K562 (cell line): ENCODE measurements at regions not wholly inside any gene's neighbourhood (a gene's known extent, or its start where the extent isn't known, plus 50 kb on each side); places are given as distances from the start of the nearest gene placed in this dataset.
A peak's percentile ranks its signal among the peaks of the same experiment; 100 is the strongest.

Experiments
- ATAC-seq: fragments of 200-7000 bp; cut with Tn5 transposase; 3 replicates; pipeline ENCODE4 v1.9.1; 2020; ENCODE audit warnings: moderate library complexity
- BruUV-seq: library from RNA; stranded (reverse); fragments of 400-500 nt; replicated peaks from 2 replicates; lab custom pipeline; 2021; lab: Mats Ljungman, UMichigan
- CTCF ChIA-PET: fragments of 300-600 bp; formaldehyde crosslinking; extraction: SDS; loops from one replicate; lab custom pipeline; 2021; ENCODE audit warnings: low intra/inter-chr PET ratio; lab: Yijun Ruan, JAX
- POLR2A ChIA-PET: fragments of 300-600, 350-650 bp; sonication (Branson Sonifier 250); formaldehyde crosslinking; extraction: SDS; loops from one replicate; lab custom pipeline; 2021; ENCODE audit warnings: antibody characterized with exemption, inconsistent platforms; lab: Yijun Ruan, JAX
- DNase-seq, 4 experiments: peaks; one replicate each; pipeline versions ENCODE4 v3.0.0 to v3.0.0-alpha.2; 2011 to 2018; ENCODE audit warnings: low spot score in 3 of 4, mixed read lengths in 3 of 4; ENCODE audit errors: extremely low read depth in 1 of 4
- FAIRE-seq: peaks from 2 replicates; lab custom pipeline; 2011; peaks lifted over from hg19 to GRCh38; lab: Jason Lieb, UNC
- H2AFZ ChIP-seq: 2 replicates; pipeline ENCODE4 v1.6.0; 2011; ENCODE audit warnings: low read depth, low read length, control low read depth, inconsistent platforms
- H3K27ac ChIP-seq: fragments of 200-600 bp; 3 replicates; pipeline ENCODE4 v1.8.0; 2011; ENCODE audit warnings: low read depth, mild to moderate bottlenecking, control low read depth, inconsistent platforms, low read length, moderate library complexity, mixed read lengths; ENCODE audit errors: extremely low read depth
- H3K27me3 ChIP-seq, 2 experiments: fragments of 300-600 bp in 1 of 2; 2 replicates in 1 of 2; 3 replicates in 1 of 2; pipeline versions ENCODE4 v1.6.0 to v1.8.0; 2011; ENCODE audit warnings: inconsistent platforms in 2 of 2, low read length in 2 of 2, mild to moderate bottlenecking in 1 of 2, mixed read lengths in 1 of 2, moderate library complexity in 1 of 2; ENCODE audit not compliant: control insufficient read depth in 2 of 2, insufficient read depth in 2 of 2
- H3K36me3 ChIP-seq: fragments of 300-600 bp; 3 replicates; pipeline ENCODE4 v1.8.0; 2011; ENCODE audit warnings: mild to moderate bottlenecking, low read length, inconsistent platforms; ENCODE audit not compliant: control insufficient read depth, insufficient read depth
- H3K4me1 ChIP-seq, 2 experiments: fragments of 200-600 bp in 1 of 2; replicated peaks in 1 of 2; 2 replicates in 1 of 2; 3 replicates in 1 of 2; pipeline versions ENCODE4 v1.5.1 to v1.8.0; 2011; ENCODE audit warnings: inconsistent platforms in 2 of 2, low read length in 2 of 2, mild to moderate bottlenecking in 1 of 2, mixed read lengths in 1 of 2, moderate library complexity in 1 of 2; ENCODE audit not compliant: control insufficient read depth in 2 of 2, insufficient read depth in 2 of 2
- H3K4me2 ChIP-seq: 2 replicates; pipeline ENCODE4 v1.6.1; 2011; ENCODE audit warnings: low read length, control low read depth, inconsistent platforms, mixed read lengths; ENCODE audit not compliant: insufficient read depth
- H3K4me3 ChIP-seq: fragments of 200-600 bp; sonication (generic), shearing (Covaris generic); 2 replicates; pipeline ENCODE4 v1.5.1; 2016; ENCODE audit warnings: control low read depth, inconsistent platforms
- H3K79me2 ChIP-seq: fragments of 200-600 bp; 3 replicates; pipeline ENCODE4 v1.8.0; 2011; ENCODE audit warnings: low read length, inconsistent platforms; ENCODE audit not compliant: control insufficient read depth, insufficient read depth
- H3K9ac ChIP-seq, 2 experiments: 2 replicates each; pipeline versions ENCODE4 v1.6.0 to v1.6.1; 2011; ENCODE audit warnings: low read depth in 2 of 2, low read length in 2 of 2, control low read depth in 1 of 2, inconsistent platforms in 1 of 2, mild to moderate bottlenecking in 1 of 2, mixed read lengths in 1 of 2; ENCODE audit not compliant: insufficient read depth in 1 of 2
- H3K9me1 ChIP-seq: one replicate; pipeline ENCODE4 v1.6.0; 2011; ENCODE audit warnings: inconsistent platforms, mild to moderate bottlenecking, low read length, moderate library complexity; ENCODE audit not compliant: control insufficient read depth, insufficient read depth
- H3K9me3 ChIP-seq: replicated peaks from 2 replicates; pipeline ENCODE4 v1.5.1; 2011; ENCODE audit warnings: low read depth, low read length, inconsistent platforms; ENCODE audit not compliant: control insufficient read depth, insufficient read depth
- H4K20me1 ChIP-seq: replicated peaks from 2 replicates; pipeline ENCODE4 v1.6.1; 2011; ENCODE audit warnings: low read length, inconsistent platforms, mixed read lengths; ENCODE audit not compliant: control insufficient read depth, insufficient read depth
- EGR1 ChIP-seq: fragments of 450-650 bp; conservative IDR thresholded peaks from 2 replicates; pipeline ENCODE4 v1.6.1; 2017; ENCODE audit warnings: mild to moderate bottlenecking
- FOXM1 ChIP-seq, 2 experiments: fragments of 450-650 bp in 1 of 2; sonication (generic) in 1 of 2; formaldehyde crosslinking in 1 of 2; IDR thresholded peaks; 2 replicates each; pipeline versions ENCODE4 v1.6.1 to v1.9.0; 2017 to 2022; ENCODE audit warnings: low read depth in 2 of 2, mild to moderate bottlenecking in 2 of 2, missing genetic modification reagents in 1 of 2, moderate library complexity in 1 of 2
- GTF2E2 ChIP-seq: fragments of 200-800 bp; sonication (Bioruptor generic); IDR thresholded peaks from 2 replicates; pipeline ENCODE4 v1.6.1; 2016; ENCODE audit warnings: missing genetic modification characterization, missing compliant biosample characterization
- NFE2L1 ChIP-seq: fragments of 450-650 bp; IDR thresholded peaks from 2 replicates; pipeline ENCODE4 v1.6.1; 2016; ENCODE audit warnings: missing genetic modification characterization, low read depth, mild to moderate bottlenecking, missing compliant biosample characterization, moderate library complexity, borderline replicate concordance
- PBX2 ChIP-seq, 2 experiments: IDR thresholded peaks in 1 of 2; conservative IDR thresholded peaks in 1 of 2; 2 replicates each; pipeline ENCODE4 v1.6.1; 2016; ENCODE audit warnings: low read depth in 2 of 2, mild to moderate bottlenecking in 1 of 2, missing compliant biosample characterization in 1 of 2, missing genetic modification characterization in 1 of 2, moderate library complexity in 1 of 2
- PHTF2 ChIP-seq: fragments of 250-450 bp; sonication (Bioruptor Pico); IDR thresholded peaks from 2 replicates; pipeline ENCODE4 v1.5.0; 2021; ENCODE audit warnings: mild to moderate bottlenecking
- SIRT6 ChIP-seq: IDR thresholded peaks from one replicate; pipeline ENCODE4 v1.6.1; 2012; ENCODE audit warnings: low read depth, mild to moderate bottlenecking, control low read depth, inconsistent platforms, low read length, moderate library complexity
- SMAD1 ChIP-seq: fragments of 150-350 bp; IDR thresholded peaks from 2 replicates; pipeline ENCODE4 v1.6.1; 2014; ENCODE audit warnings: low read length, low read depth; ENCODE audit not compliant: partially characterized antibody
- VEZF1 ChIP-seq: fragments of 200-800 bp; sonication (Bioruptor generic); IDR thresholded peaks from 2 replicates; pipeline ENCODE4 v1.6.1; 2017; ENCODE audit warnings: missing genetic modification characterization, missing compliant biosample characterization
- WGBS: fragments of 100-300 bp; shearing (Covaris generic); methylation state at CpG from one replicate; pipeline ENCODE4 v1.1.6; 2016; ENCODE audit warnings: low coverage, mixed read lengths; ENCODE audit not compliant: insufficient coverage; ENCODE audit errors: missing lambda C conversion rate; 5-methylcytosine and 5-hydroxymethylcytosine counted together
- in situ Hi-C: fragments of 300-500 bp; cut with MboI; formaldehyde crosslinking; loops from 4 replicates; pipeline ENCODE4 v1.15.0; 2018; ENCODE audit warnings: inconsistent platforms, mixed read lengths
- intact Hi-C: fragments of 100-400 bp; cut with micrococcal nuclease; formaldehyde crosslinking; loops from 2 replicates; pipeline ENCODE4 v1.14.2; 2022

- in situ Hi-C loops, result no loop called here
- Histone ChIP-seq H3K27ac (no peak overlapping the region), H3K4me1 (no peaks in the 10 kb centered on the region), H3K4me2 (no peak overlapping the region), H3K36me3 (no peaks in the 10 kb centered on the region), H3K4me3 (no peak overlapping the region), H4K20me1 (peaks cover 3% of the 10 kb centered on the region; the same call in 1 of the 2 replicates), H3K9me3 (no peaks in the 10 kb centered on the region), H2AFZ (no peak overlapping the region), H3K9me1 (no peaks in the 10 kb centered on the region), H3K9ac (no peak overlapping the region), H3K27me3 (peaks cover 2 to 58% of the 10 kb centered on the region in 2 experiments; a peak in 4 of 5 replicates), H3K79me2 (no peaks in the 10 kb centered on the region)
- FAIRE-seq (no peak), DNase-seq (no peak), ATAC-seq (no peak)
- TF ChIP-seq FOXM1 (IDR thresholded peaks at IDR 0.05; ENCODE audit: low read depth), result no peak
- TF ChIP-seq FOXM1 (CRISPR knock-in tag; IDR thresholded peaks at IDR 0.05; ENCODE audit: low read depth), result no peak
- no peak for TF ChIP-seq SIRT6
- 0 out of 2 replicates have a peak, but pooled peaks have one; percentile 7 for TF ChIP-seq EGR1
- no peak for TF ChIP-seq NFE2L1 (tag)
- 4% methylated on average over 22 of the region's 22 CpGs for WGBS
- no TSS peak for BruUV-seq
- intact Hi-C loops, result no loop called here
- ChIA-PET POLR2A (no interaction called here), CTCF (no interaction called here)
Observed at GRCh38 chr5:2254880-2255750, 372.4 kb upstream of the IRX4 start.

GRCh38 chr5:2254406-2254805, 371.7 kb upstream of the IRX4 start:
- no TSS peak for BruUV-seq
- Histone ChIP-seq H3K9me1 (no peaks in the 10 kb centered on the region), H3K9me3 (no peaks in the 10 kb centered on the region), H3K36me3 (no peaks in the 10 kb centered on the region), H4K20me1 (no peaks in the 10 kb centered on the region; the same call in 1 of the 2 replicates), H3K9ac (no peak overlapping the region), H3K4me2 (no peak overlapping the region), H3K79me2 (no peaks in the 10 kb centered on the region), H3K4me3 (no peak overlapping the region), H3K4me1 (no peaks in the 10 kb centered on the region), H3K27me3 (peaks cover 0 to 51% of the 10 kb centered on the region in 2 experiments; a peak in 3 of 5 replicates), H3K27ac (no peak overlapping the region), H2AFZ (no peak overlapping the region)
- ChIA-PET POLR2A (no interaction called here), CTCF (no interaction called here)
- TF ChIP-seq PBX2 (CRISPR knock-in tag; IDR thresholded peaks at IDR 0.05; ENCODE audit: low read depth) (no peak), PBX2 (tag; conservative IDR thresholded peaks at IDR 0.05; ENCODE audit: low read depth) (no peak), SMAD1 (no peak), PHTF2 (CRISPR knock-in tag) (no peak), GTF2E2 (tag) (no peak), VEZF1 (CRISPR knock-in tag) (no peak)
- intact Hi-C loops (no loop called here), in situ Hi-C loops (no loop called here)
- FAIRE-seq (no peak), ATAC-seq (no peak), DNase-seq (no peak)
- 0% methylated on average over 3 of the region's 3 CpGs for WGBS
